Inflammatory macrophage treated with lipopolysaccharide for 1 hour (primary cell): ENCODE measurements at regions not wholly inside any gene's neighbourhood (a gene's known extent, or its start where the extent isn't known, plus 50 kb on each side); places are given as distances from the start of the nearest gene placed in this dataset.

Source experiments
- DNase-seq, 2 donors: peaks; one replicate each; pipeline ENCODE4 v3.0.0-alpha.2; 2020 to 2022

- DNase-seq, result peak in 1 of 2 donors; percentile 11
These were observed 184.4 kb downstream of the MRPL39 start for GRCh38 chr21:25422610-25423608.

DNA sequence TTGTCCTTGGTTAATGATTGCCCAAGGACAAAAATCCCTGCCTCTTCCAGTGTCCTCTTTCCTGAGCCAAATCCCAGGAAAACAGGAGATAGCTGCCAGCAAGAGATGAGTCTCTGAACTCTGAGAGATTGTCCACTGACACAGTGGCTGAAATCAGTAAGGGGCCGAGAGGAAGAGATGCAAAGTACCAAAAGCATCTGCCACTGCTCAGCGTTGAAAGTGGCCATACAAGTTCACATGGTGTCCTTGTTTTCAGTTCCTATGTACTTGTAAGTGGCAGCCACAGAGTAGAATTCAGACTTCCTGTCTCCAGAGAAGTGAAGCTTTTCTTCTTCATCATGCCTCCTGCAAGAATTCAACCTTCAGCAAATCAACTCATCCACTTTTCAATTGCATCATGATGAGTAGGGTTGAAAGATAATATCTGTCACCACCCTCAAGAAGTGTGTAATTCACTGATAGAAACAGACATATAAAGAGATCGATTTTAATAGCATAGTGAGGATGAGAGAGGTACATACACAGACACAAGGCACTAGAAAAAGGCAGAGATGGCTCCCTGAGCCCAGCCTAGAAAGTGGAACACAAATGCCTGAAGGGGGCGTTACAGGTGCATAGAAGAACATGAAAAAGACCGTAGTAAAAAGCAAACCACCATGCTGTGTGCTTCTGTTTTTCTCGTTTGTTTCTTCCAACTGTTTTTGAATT, 185.8 kb downstream of the MRPL39 start:
- peak; percentile 70 to 79 for DNase-seq

GRCh38 chr21:25420831-25421230, 186.4 kb downstream of the MRPL39 start:
- no peak for DNase-seq

DNA sequence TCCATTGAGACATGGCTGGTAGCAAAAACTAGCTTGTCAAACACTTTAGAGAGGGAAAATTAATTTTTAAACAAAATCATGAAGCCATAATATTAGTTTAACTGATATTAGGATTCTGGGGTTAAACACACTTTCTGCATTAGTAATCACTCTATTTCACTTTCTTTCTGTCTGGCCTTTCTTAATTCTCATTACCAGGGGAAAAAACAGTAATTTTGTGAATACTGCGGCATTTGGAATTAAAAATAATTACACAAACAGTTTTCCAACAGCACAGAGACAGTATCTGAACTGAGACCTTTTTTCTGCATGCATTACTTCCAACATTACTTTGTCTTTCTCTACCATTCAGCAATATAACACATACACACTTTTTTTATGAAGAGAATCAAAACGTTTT, 190.6 kb downstream of the MRPL39 start:
- no peak for DNase-seq

DNA sequence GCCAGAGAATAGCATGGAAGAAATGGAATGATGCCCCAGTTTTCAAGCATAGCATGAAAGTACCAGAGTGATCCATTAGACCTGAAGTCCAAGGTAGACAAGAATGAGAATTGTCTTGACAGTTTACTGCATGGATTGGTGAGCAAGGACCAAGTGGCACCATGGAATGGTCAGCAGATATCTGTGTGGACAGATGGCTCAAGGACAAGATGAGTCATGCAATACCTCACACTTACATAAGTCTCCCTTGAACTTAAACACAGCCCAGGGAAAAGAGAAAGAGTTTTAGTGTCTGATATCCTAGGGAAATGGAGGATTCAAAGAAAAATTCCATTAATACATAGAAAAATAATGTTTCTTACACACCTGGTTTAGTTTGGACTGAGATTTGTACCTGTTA, 195.2 kb downstream of the MRPL39 start:
- peak in 1 of 2 donors; percentile 45 for DNase-seq

GRCh38 chr21:25409978-25410377, 197.3 kb downstream of the MRPL39 start:
- no peak for DNase-seq

GRCh38 chr21:25408666-25409065, 198.6 kb downstream of the MRPL39 start:
- no peak for DNase-seq

DNA sequence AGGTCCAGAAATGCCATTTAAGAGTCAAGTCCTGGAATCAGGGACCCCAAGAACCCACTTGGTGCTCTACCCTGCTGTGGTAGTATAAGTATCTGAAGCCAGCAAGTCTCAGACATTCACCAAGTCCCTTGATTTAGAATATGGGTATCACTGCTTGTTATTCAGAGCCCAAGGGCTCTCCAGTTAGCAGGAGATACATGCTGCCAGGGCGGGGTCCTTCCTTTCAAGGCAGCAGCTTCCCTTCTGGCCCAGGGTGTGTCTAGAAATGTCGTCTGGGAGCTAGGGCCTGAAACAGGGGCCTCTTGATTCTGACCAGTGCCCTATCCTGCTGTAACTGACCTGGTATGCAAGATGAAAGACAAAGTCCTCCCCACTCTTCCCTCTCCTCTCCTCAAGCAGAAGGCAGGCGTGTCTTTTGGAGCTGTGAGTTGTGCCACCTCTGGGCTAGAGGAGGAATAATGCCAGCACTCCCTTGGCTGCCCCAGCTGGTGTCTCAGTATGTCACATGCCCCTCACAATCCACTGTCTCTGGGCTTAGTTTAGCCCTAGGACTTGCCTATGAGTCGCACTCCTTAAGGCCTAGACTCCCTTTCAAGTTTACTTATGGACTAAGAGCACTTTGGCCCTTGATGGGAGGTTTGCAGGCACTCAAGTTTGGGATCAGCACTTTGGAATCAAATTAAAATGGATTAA, 200.2 kb downstream of the MRPL39 start:
- no peak for DNase-seq

- DNase-seq, result peak in 1 of 2 donors; percentile 58
These were observed 201.3 kb downstream of the MRPL39 start for GRCh38 chr21:25405984-25406383.

DNA sequence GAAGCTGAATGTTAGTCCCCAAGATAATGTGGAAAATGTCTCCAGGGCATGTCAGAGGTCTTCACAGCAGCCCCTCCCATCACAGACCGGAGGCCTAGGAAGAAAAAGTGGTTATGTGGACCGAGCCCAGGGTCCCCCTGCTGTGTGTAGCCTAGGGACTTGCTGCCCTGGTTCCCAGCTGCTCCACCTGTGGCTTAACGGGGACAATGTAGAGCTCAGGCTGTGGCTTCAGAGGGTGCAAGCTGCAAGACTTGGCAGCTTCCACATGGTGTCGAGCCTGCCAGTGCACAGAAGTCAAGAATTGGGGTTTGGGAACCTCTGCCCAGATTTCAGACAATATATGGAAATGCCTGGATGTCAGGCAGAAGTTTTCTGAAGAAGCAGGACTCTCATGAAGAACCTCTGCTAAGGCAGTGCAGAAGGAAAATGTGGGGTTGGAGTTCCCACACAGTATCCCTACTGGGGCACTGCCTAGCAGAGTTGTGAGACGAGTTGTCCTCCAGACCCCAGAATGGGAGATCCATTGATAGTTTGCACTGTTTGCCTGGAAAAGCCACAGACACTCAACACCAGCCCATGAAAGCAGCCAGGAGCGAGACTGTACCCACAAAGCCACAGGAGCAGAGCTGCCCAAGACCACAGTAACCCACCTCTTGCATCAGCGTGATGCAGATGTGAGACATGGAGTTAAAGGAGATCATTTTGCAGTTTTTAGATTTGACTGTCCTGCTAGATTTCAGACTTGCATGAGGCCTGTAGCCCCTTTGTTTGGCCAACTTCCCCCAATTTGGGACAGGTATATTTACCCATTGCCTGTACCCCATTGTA, 204.9 kb downstream of the MRPL39 start:
- no peak for DNase-seq

GRCh38 chr21:25400427-25400826, 206.9 kb downstream of the MRPL39 start:
- no peak for DNase-seq

DNA sequence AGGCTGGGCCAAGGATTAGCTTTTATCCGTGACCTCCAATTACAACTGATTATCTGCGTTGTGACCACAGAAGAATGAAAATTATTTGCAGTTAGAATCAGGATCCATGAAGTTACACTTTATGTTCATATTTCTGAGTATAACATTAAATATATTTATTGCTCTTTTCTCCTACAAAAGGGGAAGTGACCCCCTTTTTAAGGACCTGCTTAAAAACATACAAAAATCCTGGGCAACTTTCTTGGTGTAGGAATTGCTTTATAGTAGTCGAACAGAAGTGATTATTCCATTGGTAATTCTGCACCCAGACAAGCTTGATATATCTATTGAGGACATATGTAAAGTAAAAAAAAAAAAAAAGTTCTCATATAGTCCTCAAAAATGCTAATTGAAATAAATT, 208.7 kb downstream of the MRPL39 start:
- DNase-seq, result no peak

DNA sequence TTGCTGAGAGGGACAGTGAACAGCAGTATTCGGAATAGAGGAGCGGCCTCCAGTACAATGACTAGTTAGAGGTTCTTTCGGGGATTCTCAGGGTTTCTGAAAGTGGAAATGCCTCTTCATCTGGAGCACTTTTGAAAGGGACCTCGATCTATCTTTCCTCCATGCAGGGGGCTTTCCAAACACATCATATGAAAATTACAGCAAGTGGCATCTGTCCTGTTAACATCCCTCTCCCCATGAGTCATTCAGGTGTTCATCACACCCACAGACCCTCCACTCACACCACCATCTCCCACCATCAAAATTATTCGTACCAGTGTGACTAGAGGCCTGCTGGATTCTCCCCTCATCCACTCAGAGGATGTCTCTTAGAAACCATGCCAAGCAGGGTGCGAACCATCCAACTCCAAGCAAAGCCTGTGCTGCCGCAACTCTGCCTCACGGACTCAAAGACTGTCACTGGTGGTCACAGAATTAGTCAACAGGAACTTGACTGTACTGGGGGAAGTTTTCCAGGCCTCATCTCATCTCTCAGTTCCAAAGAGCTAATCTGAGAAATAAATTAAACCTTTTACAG, 211.1 kb downstream of the MRPL39 start:
- no peak for DNase-seq

GRCh38 chr21:25391777-25392176, 215.5 kb downstream of the MRPL39 start:
- DNase-seq, result peak; percentile 15 to 41

GRCh38 chr21:25390701-25391100, 216.6 kb downstream of the MRPL39 start:
- DNase-seq, result peak; percentile 34 to 55

DNA sequence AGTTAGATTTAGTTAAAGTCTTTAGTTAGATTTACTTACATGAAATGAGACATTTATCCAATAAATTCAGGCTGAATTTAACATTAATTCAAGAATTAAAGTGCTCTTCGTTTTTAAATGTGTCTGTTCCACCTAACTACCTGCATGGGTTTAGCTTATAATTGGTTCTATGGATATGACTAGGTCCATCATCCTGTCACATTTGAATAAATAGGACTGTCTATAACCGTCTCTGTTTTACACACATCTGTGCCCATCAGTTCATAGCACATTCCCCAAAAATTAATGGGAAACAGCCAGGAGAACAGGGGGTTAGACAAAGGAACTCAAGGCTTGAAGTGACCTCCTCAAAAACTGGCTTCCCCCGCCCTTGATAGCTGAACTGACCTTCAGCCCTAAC, 219.6 kb downstream of the MRPL39 start:
- no peak for DNase-seq

- peak; percentile 37 to 59 for DNase-seq
These were observed 221.3 kb downstream of the MRPL39 start for GRCh38 chr21:25385911-25386474.

- DNase-seq, result no peak
These were observed 221.9 kb downstream of the MRPL39 start for GRCh38 chr21:25385341-25385740.

- no peak for DNase-seq
These were observed 222.5 kb downstream of the MRPL39 start for GRCh38 chr21:25384782-25385181.

DNA sequence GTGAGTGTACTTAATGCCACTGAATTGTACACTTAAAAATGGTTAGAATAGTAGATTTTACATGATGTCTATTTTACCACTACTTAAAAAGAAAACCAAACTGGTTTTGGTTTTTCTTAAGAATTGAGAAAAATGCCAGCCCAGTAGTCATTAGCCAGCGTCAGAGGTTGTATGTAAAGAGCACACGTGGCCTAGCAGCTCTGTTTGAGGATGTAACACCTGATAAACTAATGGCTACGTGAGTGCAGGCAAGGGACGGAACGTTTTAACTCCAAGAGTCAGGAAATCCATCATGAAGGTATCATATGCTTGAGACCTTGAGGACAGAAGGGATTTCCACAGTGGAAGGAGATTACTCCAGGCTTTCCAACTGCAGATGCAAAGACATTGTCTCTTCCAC, 223.7 kb downstream of the MRPL39 start:
- DNase-seq, result no peak

- no peak for DNase-seq
These were observed 225.3 kb downstream of the MRPL39 start for GRCh38 chr21:25381936-25382452.
